Lung (tissue), 11 donors: ENCODE measurements at regions not wholly inside any gene's neighbourhood (a gene's known extent, or its start where the extent isn't known, plus 50 kb on each side); places are given as distances from the start of the nearest gene placed in this dataset.
"Not testable (repeated sequence)": the region's sequence is repeated elsewhere in the genome, so short reads cannot be mapped to it uniquely, and the experiment has no call there.

Experiments
- ATAC-seq: fragments of 200-7000 bp; cut with Tn5 transposase; one replicate; pipeline ENCODE4 v1.9.1; 2020; ENCODE audit warnings: moderate number of reproducible peaks; ENCODE audit not compliant: insufficient read depth, low FRiP score
- DNase-seq, 3 donors: peaks; one replicate each; pipeline ENCODE4 v3.0.0-alpha.2; 2013 to 2017
- H3K27ac ChIP-seq, 2 donors: one replicate each; pipeline ENCODE4 v1.5.1; 2013; ENCODE audit warnings: mild to moderate bottlenecking in 2 of 2, moderate library complexity in 2 of 2, control low read depth in 1 of 2, inconsistent platforms in 1 of 2, low read depth in 1 of 2, low read length in 1 of 2
- H3K27me3 ChIP-seq, 3 donors: one replicate each; pipeline ENCODE4 v1.5.1; 2013; ENCODE audit warnings: low read length in 2 of 3; ENCODE audit not compliant: control insufficient read depth in 3 of 3, insufficient read depth in 3 of 3
- H3K36me3 ChIP-seq, 4 donors: one replicate each; pipeline ENCODE4 v1.5.1; 2013; ENCODE audit warnings: low read length in 4 of 4, mild to moderate bottlenecking in 1 of 4, moderate library complexity in 1 of 4; ENCODE audit not compliant: control insufficient read depth in 4 of 4, insufficient read depth in 4 of 4
- H3K4me1 ChIP-seq, 5 donors: one replicate each; pipeline ENCODE4 v1.5.1; 2013; ENCODE audit warnings: low read length in 5 of 5, mild to moderate bottlenecking in 2 of 5, moderate library complexity in 1 of 5; ENCODE audit not compliant: control insufficient read depth in 5 of 5, insufficient read depth in 5 of 5
- H3K4me3 ChIP-seq: one replicate; pipeline ENCODE4 v1.5.1; 2013; ENCODE audit warnings: mild to moderate bottlenecking, control low read depth, moderate library complexity
- H3K9ac ChIP-seq, 2 donors: one replicate each; pipeline ENCODE4 v1.5.1; 2013; ENCODE audit warnings: low read length in 2 of 2, control low read depth in 1 of 2; ENCODE audit not compliant: insufficient read depth in 1 of 2
- H3K9me3 ChIP-seq, 4 donors: one replicate each; pipeline ENCODE4 v1.5.1; 2013; ENCODE audit warnings: low read length in 3 of 4, mild to moderate bottlenecking in 1 of 4, moderate library complexity in 1 of 4; ENCODE audit not compliant: control insufficient read depth in 4 of 4, insufficient read depth in 3 of 4
- CTCF ChIP-seq: IDR thresholded peaks from 2 replicates; pipeline ENCODE4 v1.5.1; 2012; ENCODE audit warnings: mild to moderate bottlenecking; ENCODE audit errors: control extremely low read depth, extremely low read depth
- WGBS, 2 donors: extraction: QIAGEN DNeasy Blood & Tissue Kit; methylation state at CpG; one replicate each; pipeline ENCODE4 v1.1.7; 2013; 5-methylcytosine and 5-hydroxymethylcytosine counted together
- donor health status: control.
- donor health status: control.
- donor health status: Bipolar disorder and iron deficiency.
- donor health status: healthy.
- donor health status: DM: yes; HTN: yes; CAD: no.

- no peak overlapping the region for H3K9ac ChIP-seq
- H3K4me3 ChIP-seq = no peak overlapping the region
- H3K4me1 ChIP-seq = peaks cover 0 to 5% (median 0%) of the 10 kb centered on the region in 5 donors
- no peaks in the 10 kb centered on the region for H3K36me3 ChIP-seq
- no peaks in the 10 kb centered on the region for H3K27me3 ChIP-seq
- peak in 2 of 3 donors; percentile 17 to 18 for DNase-seq
- H3K9me3 ChIP-seq = peaks cover 0 to 11% (median under 1%) of the 10 kb centered on the region in 4 donors
- no peak for TF ChIP-seq CTCF
- no peak for ATAC-seq
- H3K27ac ChIP-seq = no peak overlapping the region
Measured at GRCh38 chr10:61257956-61258496, 195.2 kb downstream of the TMEM26 start.

GRCh38 chr10:61257136-61257535, 196.0 kb downstream of the TMEM26 start:
- 96% methylated on average over 6 of the region's 6 CpGs for WGBS, 2 donors
- ATAC-seq (no peak), DNase-seq (no peak)
- Histone ChIP-seq H3K4me3 (no peak overlapping the region), H3K9me3 (peaks cover 0 to 11% (median under 1%) of the 10 kb centered on the region in 4 donors), H3K27me3 (no peaks in the 10 kb centered on the region), H3K27ac (no peak overlapping the region), H3K36me3 (no peaks in the 10 kb centered on the region), H3K9ac (no peak overlapping the region), H3K4me1 (peaks cover 0 to 5% (median 0%) of the 10 kb centered on the region in 5 donors)
- no peak for TF ChIP-seq CTCF

GRCh38 chr10:61252326-61252725, 200.9 kb downstream of the TMEM26 start:
- H3K9me3 ChIP-seq = peaks cover 0 to 11% (median under 1%) of the 10 kb centered on the region in 4 donors
- WGBS, 2 donors = 72 to 76% methylated on average over 1 of the region's 1 CpG
- H3K9ac ChIP-seq, ATAC-seq, H3K27me3 ChIP-seq, H3K36me3 ChIP-seq, H3K4me1 ChIP-seq, H3K4me3 ChIP-seq, H3K27ac ChIP-seq, DNase-seq: not testable (repeated sequence)

- H3K27ac ChIP-seq = no peak overlapping the region
- H3K4me3 ChIP-seq = no peak overlapping the region
- H3K9me3 ChIP-seq = peaks cover 0 to 11% (median under 1%) of the 10 kb centered on the region in 4 donors
- ATAC-seq (no peak), DNase-seq (no peak)
- 72 to 81% methylated on average over 1 of the region's 1 CpG for WGBS, 2 donors
- no peak overlapping the region for H3K9ac ChIP-seq
- H3K4me1 ChIP-seq = no peaks in the 10 kb centered on the region
- H3K27me3 ChIP-seq = no peaks in the 10 kb centered on the region
- no peaks in the 10 kb centered on the region for H3K36me3 ChIP-seq
- no peak for TF ChIP-seq CTCF
Measured at GRCh38 chr10:61251089-61251488, 202.1 kb downstream of the TMEM26 start.
